ENCODE measurements at regions not wholly inside any gene's neighbourhood (a gene's known extent, or its start where the extent isn't known, plus 50 kb on each side); places are given as distances from the start of the nearest gene placed in this dataset.

DNA sequence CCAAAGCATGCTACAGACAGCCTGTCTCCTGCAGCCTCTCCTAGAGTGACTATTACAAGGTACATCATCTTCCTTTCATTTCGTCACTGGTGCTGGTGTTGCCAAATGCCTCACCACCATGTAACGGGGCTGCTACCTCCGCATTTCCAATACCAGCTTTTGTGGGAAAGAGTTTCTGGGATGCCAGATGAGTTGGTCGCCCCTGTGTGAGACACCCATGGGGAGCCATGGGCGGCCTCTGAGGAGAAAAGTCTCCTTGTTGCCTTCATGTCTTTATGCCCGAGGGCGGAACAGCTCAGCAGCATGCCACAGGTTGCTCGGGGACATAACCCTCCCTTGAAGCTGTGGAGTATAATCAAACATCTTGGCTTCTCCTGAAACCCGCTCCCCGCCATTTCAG lies 169.6 kb downstream of the THBS2 start:
- no peaks in the 10 kb centered on the region for H3K9me3 ChIP-seq (ENCODE audit: control insufficient read depth, low read length)
- no peaks in the 10 kb centered on the region for H3K36me3 ChIP-seq (ENCODE audit: control insufficient read depth, insufficient read depth, low read length)
- no peaks in the 10 kb centered on the region for H3K27me3 ChIP-seq (replicated peaks; ENCODE audit: control insufficient read depth, insufficient read depth, low read length, poor library complexity, severe bottlenecking)
- H3K4me1 ChIP-seq (ENCODE audit: control insufficient read depth, insufficient read depth, low read length, poor library complexity, severe bottlenecking): no peaks in the 10 kb centered on the region
- no peak overlapping the region for H3K27ac ChIP-seq (ENCODE audit: insufficient read depth, low read length, poor library complexity, severe bottlenecking)
- DNase-seq: no peak
- no peak overlapping the region for H3K4me3 ChIP-seq (ENCODE audit: insufficient read depth, low read depth, low read length, poor library complexity, severe bottlenecking)

DNA sequence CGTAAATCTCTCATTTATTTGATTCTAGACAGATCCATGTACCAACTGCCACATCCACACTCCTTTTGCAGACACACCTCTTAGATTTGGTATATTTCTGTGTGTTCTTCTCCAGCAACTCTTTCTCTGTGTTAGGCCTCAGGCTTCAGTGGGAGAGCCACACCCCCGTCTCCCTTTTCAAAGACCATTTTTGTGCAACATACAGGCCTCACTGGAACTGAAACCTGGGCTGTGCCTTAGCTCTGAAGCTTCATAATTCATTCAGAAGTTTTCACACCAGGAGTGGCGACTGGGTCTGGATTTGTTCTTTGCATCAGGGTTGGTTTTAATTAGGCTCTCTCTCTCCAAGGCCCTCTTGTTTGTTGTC lies 170.2 kb downstream of the THBS2 start:
- H3K4me1 ChIP-seq (ENCODE audit: control insufficient read depth, insufficient read depth, low read length, poor library complexity, severe bottlenecking): no peaks in the 10 kb centered on the region
- H3K4me3 ChIP-seq (ENCODE audit: insufficient read depth, low read depth, low read length, poor library complexity, severe bottlenecking): no peak overlapping the region
- no peaks in the 10 kb centered on the region for H3K9me3 ChIP-seq (ENCODE audit: control insufficient read depth, low read length)
- DNase-seq: no peak
- no peaks in the 10 kb centered on the region for H3K36me3 ChIP-seq (ENCODE audit: control insufficient read depth, insufficient read depth, low read length)
- H3K27ac ChIP-seq (ENCODE audit: insufficient read depth, low read length, poor library complexity, severe bottlenecking): no peak overlapping the region
- H3K27me3 ChIP-seq (replicated peaks; ENCODE audit: control insufficient read depth, insufficient read depth, low read length, poor library complexity, severe bottlenecking): no peaks in the 10 kb centered on the region

DNA sequence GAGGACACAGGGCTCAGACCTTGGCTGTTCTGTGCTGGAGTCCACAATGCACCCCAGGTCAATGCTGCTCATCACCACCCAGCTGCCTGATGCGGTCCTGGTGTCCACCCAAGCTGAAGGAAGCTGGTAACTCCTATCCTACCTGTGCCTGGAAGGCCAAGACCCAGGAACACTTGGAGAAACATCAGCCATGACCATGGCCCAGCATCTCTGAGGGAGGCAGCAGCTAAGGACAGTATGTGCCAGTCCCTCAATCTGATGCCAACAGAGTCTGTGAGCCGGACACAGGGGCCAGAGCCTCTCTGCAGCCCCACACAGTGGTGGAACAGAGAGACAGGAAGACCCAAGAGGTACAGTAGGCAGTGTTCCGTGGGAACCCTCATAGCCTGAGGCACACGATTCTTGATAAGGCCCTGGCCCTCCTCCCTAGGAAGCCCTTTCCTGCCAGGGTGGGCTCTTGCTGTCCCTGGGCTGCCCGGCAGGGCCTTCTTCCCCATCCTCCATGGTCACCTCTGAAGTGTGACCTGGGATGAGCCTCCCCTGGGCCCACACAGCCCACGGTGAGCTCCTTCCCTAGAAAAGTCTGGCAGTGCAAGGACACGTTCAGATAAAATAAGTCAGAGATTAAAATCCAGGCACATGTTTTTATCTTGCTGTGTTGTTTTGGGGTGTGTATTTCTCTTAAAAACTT lies 170.7 kb downstream of the THBS2 start:
- no peak for DNase-seq
- H3K36me3 ChIP-seq (ENCODE audit: control insufficient read depth, insufficient read depth, low read length): no peaks in the 10 kb centered on the region
- no peak overlapping the region for H3K4me3 ChIP-seq (ENCODE audit: insufficient read depth, low read depth, low read length, poor library complexity, severe bottlenecking)
- no peaks in the 10 kb centered on the region for H3K9me3 ChIP-seq (ENCODE audit: control insufficient read depth, low read length)
- no peaks in the 10 kb centered on the region for H3K4me1 ChIP-seq (ENCODE audit: control insufficient read depth, insufficient read depth, low read length, poor library complexity, severe bottlenecking)
- H3K27me3 ChIP-seq (replicated peaks; ENCODE audit: control insufficient read depth, insufficient read depth, low read length, poor library complexity, severe bottlenecking): no peaks in the 10 kb centered on the region
- no peak overlapping the region for H3K27ac ChIP-seq (ENCODE audit: insufficient read depth, low read length, poor library complexity, severe bottlenecking)

DNA sequence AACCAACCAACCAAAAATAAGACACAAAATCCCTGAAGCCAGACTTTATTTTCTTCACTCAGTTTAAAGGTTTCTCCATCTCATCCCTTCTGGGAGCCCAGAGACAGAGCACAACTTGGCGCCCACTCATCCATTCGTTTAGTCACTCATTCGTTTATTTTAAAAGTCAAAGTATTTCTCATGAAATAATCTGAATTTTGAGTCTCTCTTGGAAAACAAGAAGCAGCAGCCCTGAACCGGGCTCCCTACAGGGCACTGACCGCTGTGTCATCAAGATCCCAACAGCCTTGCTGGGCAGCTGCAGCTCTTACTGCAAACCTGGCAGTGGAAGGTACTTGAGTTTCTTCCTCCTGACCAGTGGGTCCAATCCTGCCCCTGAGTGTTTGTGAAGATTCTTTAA lies 171.6 kb downstream of the THBS2 start:
- no peak overlapping the region for H3K4me3 ChIP-seq (ENCODE audit: insufficient read depth, low read depth, low read length, poor library complexity, severe bottlenecking)
- no peaks in the 10 kb centered on the region for H3K27me3 ChIP-seq (replicated peaks; ENCODE audit: control insufficient read depth, insufficient read depth, low read length, poor library complexity, severe bottlenecking)
- no peaks in the 10 kb centered on the region for H3K4me1 ChIP-seq (ENCODE audit: control insufficient read depth, insufficient read depth, low read length, poor library complexity, severe bottlenecking)
- no peak for DNase-seq
- no peaks in the 10 kb centered on the region for H3K9me3 ChIP-seq (ENCODE audit: control insufficient read depth, low read length)
- H3K27ac ChIP-seq (ENCODE audit: insufficient read depth, low read length, poor library complexity, severe bottlenecking): no peak overlapping the region
- H3K36me3 ChIP-seq (ENCODE audit: control insufficient read depth, insufficient read depth, low read length): no peaks in the 10 kb centered on the region

DNA sequence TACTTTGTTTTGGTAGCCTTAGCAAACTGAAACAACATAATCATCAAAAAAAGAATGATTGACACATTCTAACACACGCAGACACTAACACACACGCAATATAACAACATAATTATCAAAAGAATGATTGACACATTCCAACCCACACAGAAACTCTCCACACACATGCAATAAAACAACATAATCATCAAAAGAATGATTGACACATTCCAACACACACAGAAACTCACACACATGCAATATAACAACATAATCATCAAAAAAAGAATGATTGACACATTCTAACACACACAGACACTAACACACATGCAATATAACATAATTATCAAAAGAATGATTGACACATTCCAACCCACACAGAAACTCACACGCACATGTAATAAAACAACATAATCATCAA lies 172.4 kb downstream of the THBS2 start:
- no peak overlapping the region for H3K27ac ChIP-seq (ENCODE audit: insufficient read depth, low read length, poor library complexity, severe bottlenecking)
- H3K9me3 ChIP-seq (ENCODE audit: control insufficient read depth, low read length): no peaks in the 10 kb centered on the region
- H3K27me3 ChIP-seq (replicated peaks; ENCODE audit: control insufficient read depth, insufficient read depth, low read length, poor library complexity, severe bottlenecking): no peaks in the 10 kb centered on the region
- no peak for DNase-seq
- no peaks in the 10 kb centered on the region for H3K4me1 ChIP-seq (ENCODE audit: control insufficient read depth, insufficient read depth, low read length, poor library complexity, severe bottlenecking)
- no peak overlapping the region for H3K4me3 ChIP-seq (ENCODE audit: insufficient read depth, low read depth, low read length, poor library complexity, severe bottlenecking)
- no peaks in the 10 kb centered on the region for H3K36me3 ChIP-seq (ENCODE audit: control insufficient read depth, insufficient read depth, low read length)

DNA sequence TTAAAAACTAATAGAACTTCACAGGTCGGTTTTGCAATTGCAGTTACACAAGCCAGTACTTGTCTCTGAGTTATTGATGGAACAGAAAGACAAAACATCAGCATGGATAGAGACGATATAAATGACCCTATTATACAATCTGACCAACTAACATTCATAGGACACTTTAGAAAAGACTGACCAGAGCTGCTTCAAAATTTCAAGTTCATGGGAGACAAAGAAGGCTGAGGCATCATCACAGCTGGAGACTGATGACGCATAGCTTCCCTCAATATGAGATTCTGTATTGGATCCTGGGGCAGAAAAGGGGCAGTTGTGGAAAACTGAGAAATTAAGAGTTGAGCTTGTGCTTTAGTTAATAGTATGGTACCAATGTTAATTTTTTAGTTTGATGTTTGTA lies 174.0 kb downstream of the THBS2 start:
- Histone ChIP-seq H3K27ac (ENCODE audit: insufficient read depth, low read length, poor library complexity, severe bottlenecking) (no peak overlapping the region), H3K4me3 (ENCODE audit: insufficient read depth, low read depth, low read length, poor library complexity, severe bottlenecking) (no peak overlapping the region), H3K4me1 (ENCODE audit: control insufficient read depth, insufficient read depth, low read length, poor library complexity, severe bottlenecking) (no peaks in the 10 kb centered on the region), H3K27me3 (replicated peaks; ENCODE audit: control insufficient read depth, insufficient read depth, low read length, poor library complexity, severe bottlenecking) (no peaks in the 10 kb centered on the region), H3K36me3 (ENCODE audit: control insufficient read depth, insufficient read depth, low read length) (no peaks in the 10 kb centered on the region), H3K9me3 (ENCODE audit: control insufficient read depth, low read length) (no peaks in the 10 kb centered on the region)
- no peak for DNase-seq

DNA sequence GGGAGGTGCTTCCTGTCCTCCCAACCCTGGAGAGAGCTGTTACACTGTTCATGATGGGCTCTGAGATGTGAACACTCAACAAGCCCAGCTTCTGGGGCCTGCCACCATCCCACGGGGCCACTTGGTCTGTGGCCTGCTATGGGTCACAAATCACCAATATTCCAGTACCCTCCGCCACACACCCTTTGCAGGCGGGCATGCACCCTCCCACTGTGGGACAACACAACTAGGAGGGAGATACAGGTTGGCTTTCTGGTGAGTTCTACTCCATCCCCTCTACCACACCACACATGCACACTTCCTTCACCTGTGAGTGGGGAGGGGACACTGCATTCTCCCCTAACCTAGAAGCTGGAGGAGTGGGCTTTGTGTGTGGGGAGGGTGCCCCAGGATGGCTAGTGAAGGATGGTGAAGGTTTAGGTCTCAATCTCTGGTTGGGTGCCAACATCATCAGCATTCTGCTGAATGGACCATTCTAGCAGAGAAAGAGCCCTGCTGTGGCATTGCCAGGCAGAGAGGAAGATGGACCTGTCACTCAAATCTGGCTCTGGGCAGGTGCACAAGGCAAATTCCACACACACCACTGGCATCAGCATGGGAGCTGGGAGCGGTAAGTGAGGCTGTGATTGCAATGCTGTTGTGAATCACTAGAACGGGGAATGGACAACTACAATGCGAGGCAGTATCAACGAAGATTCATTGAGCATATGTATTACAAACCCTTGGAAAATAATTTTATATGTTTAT lies 175.1 kb downstream of the THBS2 start:
- no peaks in the 10 kb centered on the region for H3K4me1 ChIP-seq (ENCODE audit: control insufficient read depth, insufficient read depth, low read length, poor library complexity, severe bottlenecking)
- H3K9me3 ChIP-seq (ENCODE audit: control insufficient read depth, low read length): no peaks in the 10 kb centered on the region
- no peak for DNase-seq
- no peak overlapping the region for H3K4me3 ChIP-seq (ENCODE audit: insufficient read depth, low read depth, low read length, poor library complexity, severe bottlenecking)
- no peak overlapping the region for H3K27ac ChIP-seq (ENCODE audit: insufficient read depth, low read length, poor library complexity, severe bottlenecking)
- H3K27me3 ChIP-seq (replicated peaks; ENCODE audit: control insufficient read depth, insufficient read depth, low read length, poor library complexity, severe bottlenecking): no peaks in the 10 kb centered on the region
- H3K36me3 ChIP-seq (ENCODE audit: control insufficient read depth, insufficient read depth, low read length): no peaks in the 10 kb centered on the region

DNA sequence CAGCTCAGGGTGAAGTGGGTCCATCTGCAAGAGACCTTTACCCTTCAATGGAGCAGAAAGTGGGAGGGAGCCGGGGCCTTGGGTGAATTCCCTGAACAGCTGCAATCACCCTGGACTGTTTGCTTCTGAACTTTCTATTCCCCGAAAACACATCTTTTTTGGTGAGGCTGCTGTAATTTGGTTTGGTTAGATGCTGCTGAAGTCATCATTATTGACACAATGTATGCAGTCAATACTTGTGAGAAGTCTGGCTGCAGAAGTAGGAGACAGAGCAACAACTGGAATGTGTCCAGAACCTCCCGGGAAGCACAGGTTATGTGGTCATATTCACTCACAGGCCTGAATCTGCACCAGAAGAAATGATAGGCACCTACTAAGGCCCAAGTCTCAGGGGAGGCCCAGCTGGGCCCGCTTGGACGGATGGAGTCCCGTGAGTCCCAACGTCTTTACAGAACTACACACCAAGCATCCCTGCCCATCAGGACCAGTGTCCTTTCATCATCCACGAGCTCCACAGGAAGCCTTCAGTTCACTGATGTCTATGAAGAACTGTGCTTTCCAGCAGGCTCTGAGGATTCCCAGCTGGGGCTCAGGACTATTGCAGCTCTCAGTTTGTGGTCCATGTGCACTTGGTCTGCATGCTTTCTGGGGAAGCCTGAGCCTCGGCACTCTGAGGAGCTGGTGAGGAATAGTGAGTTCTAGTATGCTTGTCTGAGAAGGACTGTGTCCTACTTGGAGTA lies 177.6 kb downstream of the THBS2 start:
- no peak for DNase-seq
- Histone ChIP-seq H3K27ac (ENCODE audit: insufficient read depth, low read length, poor library complexity, severe bottlenecking) (no peak overlapping the region), H3K4me1 (ENCODE audit: control insufficient read depth, insufficient read depth, low read length, poor library complexity, severe bottlenecking) (no peaks in the 10 kb centered on the region), H3K27me3 (replicated peaks; ENCODE audit: control insufficient read depth, insufficient read depth, low read length, poor library complexity, severe bottlenecking) (no peaks in the 10 kb centered on the region), H3K4me3 (ENCODE audit: insufficient read depth, low read depth, low read length, poor library complexity, severe bottlenecking) (no peak overlapping the region), H3K36me3 (ENCODE audit: control insufficient read depth, insufficient read depth, low read length) (no peaks in the 10 kb centered on the region), H3K9me3 (ENCODE audit: control insufficient read depth, low read length) (no peaks in the 10 kb centered on the region)

DNA sequence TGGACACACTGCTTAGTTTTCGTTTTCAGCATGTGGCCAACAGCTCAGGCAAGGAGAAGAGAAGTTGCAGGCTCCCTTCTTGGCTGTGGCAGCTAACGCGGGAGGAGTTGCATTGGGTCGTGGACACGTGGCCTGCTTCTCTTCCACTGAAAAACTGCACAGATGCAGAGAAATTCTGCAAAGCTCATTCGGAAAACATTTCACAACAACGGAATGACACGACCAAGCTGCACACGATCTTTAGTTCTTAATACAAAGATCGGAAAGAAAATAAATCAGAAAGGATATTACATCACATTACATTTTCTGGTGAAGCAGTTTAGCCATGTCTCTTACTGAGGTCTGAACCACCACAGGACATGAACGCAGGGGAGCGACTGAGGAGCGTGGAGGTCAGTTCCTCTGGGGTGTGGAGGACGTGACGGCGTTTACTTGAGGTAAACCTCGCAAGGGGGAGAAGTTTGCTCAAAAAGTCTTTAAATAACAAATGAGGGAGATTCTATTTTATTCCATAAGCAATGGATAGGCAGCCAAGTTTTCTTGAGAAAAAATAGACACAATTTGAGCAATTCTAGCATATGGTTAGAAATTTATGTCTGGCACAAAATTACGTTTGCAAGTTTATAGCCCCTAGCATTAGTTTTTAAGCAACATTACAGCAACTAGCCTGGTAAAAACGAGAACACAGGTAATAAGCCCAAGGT lies 178.3 kb downstream of the THBS2 start:
- Histone ChIP-seq H3K36me3 (ENCODE audit: control insufficient read depth, insufficient read depth, low read length) (no peaks in the 10 kb centered on the region), H3K27me3 (replicated peaks; ENCODE audit: control insufficient read depth, insufficient read depth, low read length, poor library complexity, severe bottlenecking) (no peaks in the 10 kb centered on the region), H3K27ac (ENCODE audit: insufficient read depth, low read length, poor library complexity, severe bottlenecking) (no peak overlapping the region), H3K9me3 (ENCODE audit: control insufficient read depth, low read length) (no peaks in the 10 kb centered on the region), H3K4me3 (ENCODE audit: insufficient read depth, low read depth, low read length, poor library complexity, severe bottlenecking) (no peak overlapping the region), H3K4me1 (ENCODE audit: control insufficient read depth, insufficient read depth, low read length, poor library complexity, severe bottlenecking) (no peaks in the 10 kb centered on the region)
- DNase-seq: no peak

All from effector memory CD4-positive, alpha-beta T cell (primary cell).